OCI-LY7 (cell line): ENCODE measurements at regions not wholly inside any gene's neighbourhood (a gene's known extent, or its start where the extent isn't known, plus 50 kb on each side); places are given as distances from the start of the nearest gene placed in this dataset.

ENCODE experiments used
- EZH2phosphoT487 ChIP-seq: fragments of 200-600 bp; sonication (generic); IDR thresholded peaks from 2 replicates; pipeline ENCODE4 v1.6.1; 2018; ENCODE audit warnings: low read depth, borderline replicate concordance, mild to moderate bottlenecking, mixed run types, antibody characterized with exemption, low read length, moderate library complexity, mixed read lengths
- TF ChIP-seq, protein P1 (sequence below): fragments of 200-600 bp; sonication (generic); conservative IDR thresholded peaks from 2 replicates; pipeline ENCODE4 v1.5.1; 2014; ENCODE audit warnings: mild to moderate bottlenecking, antibody characterized with exemption, low read length, moderate library complexity, mixed read lengths

DNA sequence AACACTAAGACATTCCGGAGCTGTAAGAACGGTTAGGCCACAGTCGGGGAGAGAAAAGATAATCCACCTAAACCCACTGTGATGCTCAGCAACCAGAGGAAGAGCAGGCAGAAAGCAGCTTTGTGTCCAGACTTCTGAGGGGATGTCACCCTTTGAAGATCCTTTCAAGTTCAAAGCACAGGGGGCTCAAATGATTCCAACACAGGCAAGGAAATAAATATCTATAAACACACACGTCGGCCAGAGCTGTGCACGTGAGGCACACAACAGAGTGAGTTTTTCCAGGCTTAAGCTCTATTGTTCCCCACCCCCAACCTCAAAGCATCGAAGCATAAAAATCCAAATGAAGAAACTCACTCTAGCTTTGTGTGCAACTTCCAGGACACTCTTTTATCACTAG is 479.0 kb downstream of the DISC1 start:
- TF ChIP-seq, protein P1, sequence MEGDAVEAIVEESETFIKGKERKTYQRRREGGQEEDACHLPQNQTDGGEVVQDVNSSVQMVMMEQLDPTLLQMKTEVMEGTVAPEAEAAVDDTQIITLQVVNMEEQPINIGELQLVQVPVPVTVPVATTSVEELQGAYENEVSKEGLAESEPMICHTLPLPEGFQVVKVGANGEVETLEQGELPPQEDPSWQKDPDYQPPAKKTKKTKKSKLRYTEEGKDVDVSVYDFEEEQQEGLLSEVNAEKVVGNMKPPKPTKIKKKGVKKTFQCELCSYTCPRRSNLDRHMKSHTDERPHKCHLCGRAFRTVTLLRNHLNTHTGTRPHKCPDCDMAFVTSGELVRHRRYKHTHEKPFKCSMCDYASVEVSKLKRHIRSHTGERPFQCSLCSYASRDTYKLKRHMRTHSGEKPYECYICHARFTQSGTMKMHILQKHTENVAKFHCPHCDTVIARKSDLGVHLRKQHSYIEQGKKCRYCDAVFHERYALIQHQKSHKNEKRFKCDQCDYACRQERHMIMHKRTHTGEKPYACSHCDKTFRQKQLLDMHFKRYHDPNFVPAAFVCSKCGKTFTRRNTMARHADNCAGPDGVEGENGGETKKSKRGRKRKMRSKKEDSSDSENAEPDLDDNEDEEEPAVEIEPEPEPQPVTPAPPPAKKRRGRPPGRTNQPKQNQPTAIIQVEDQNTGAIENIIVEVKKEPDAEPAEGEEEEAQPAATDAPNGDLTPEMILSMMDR: no peak
- no peak for TF ChIP-seq EZH2phosphoT487
